ENCODE measurements at regions not wholly inside any gene's neighbourhood (a gene's known extent, or its start where the extent isn't known, plus 50 kb on each side); places are given as distances from the start of the nearest gene placed in this dataset.

GRCh38 chr2:117409443-117409842 is 405.0 kb upstream of the DDX18 start:
- no peak for TF ChIP-seq CTCF (IDR thresholded peaks at IDR 0.05; ENCODE audit: low read depth, low read length, missing control alignments)
- no peak for DNase-seq (ENCODE audit: extremely low read depth, low read depth)
- no peak overlapping the region for H3K4me3 ChIP-seq (replicated peaks; ENCODE audit: low read depth, low read length)

GRCh38 chr2:117411983-117412382 is 402.5 kb upstream of the DDX18 start:
- no peak overlapping the region for H3K4me3 ChIP-seq (replicated peaks; ENCODE audit: low read depth, low read length)
- no peak for DNase-seq (ENCODE audit: extremely low read depth, low read depth)
- no peak for TF ChIP-seq CTCF (IDR thresholded peaks at IDR 0.05; ENCODE audit: low read depth, low read length, missing control alignments)

- no peak overlapping the region for H3K4me3 ChIP-seq (replicated peaks; ENCODE audit: low read depth, low read length)
- TF ChIP-seq CTCF (IDR thresholded peaks at IDR 0.05; ENCODE audit: low read depth, low read length, missing control alignments) = no peak
- no peak for DNase-seq (ENCODE audit: extremely low read depth, low read depth)
Measured at GRCh38 chr2:117432746-117433145, 381.7 kb upstream of the DDX18 start.

GRCh38 chr2:117436697-117437096 is 377.8 kb upstream of the DDX18 start:
- TF ChIP-seq CTCF (IDR thresholded peaks at IDR 0.05; ENCODE audit: low read depth, low read length, missing control alignments) = no peak
- no peak overlapping the region for H3K4me3 ChIP-seq (replicated peaks; ENCODE audit: low read depth, low read length)
- no peak for DNase-seq (ENCODE audit: extremely low read depth, low read depth)

GRCh38 chr2:117470311-117471095 is 344.0 kb upstream of the DDX18 start:
- TF ChIP-seq CTCF (IDR thresholded peaks at IDR 0.05; ENCODE audit: low read depth, low read length, missing control alignments) = peak; percentile 26
- H3K4me3 ChIP-seq (replicated peaks; ENCODE audit: low read depth, low read length) = no peak overlapping the region
- peak; percentile 6 for DNase-seq (ENCODE audit: extremely low read depth, low read depth)

GRCh38 chr2:117481608-117482007 is 332.9 kb upstream of the DDX18 start:
- no peak overlapping the region for H3K4me3 ChIP-seq (replicated peaks; ENCODE audit: low read depth, low read length)
- TF ChIP-seq CTCF (IDR thresholded peaks at IDR 0.05; ENCODE audit: low read depth, low read length, missing control alignments) = no peak
- no peak for DNase-seq (ENCODE audit: extremely low read depth, low read depth)

GRCh38 chr2:117485588-117485987 is 328.9 kb upstream of the DDX18 start:
- DNase-seq (ENCODE audit: extremely low read depth, low read depth) = no peak
- no peak for TF ChIP-seq CTCF (IDR thresholded peaks at IDR 0.05; ENCODE audit: low read depth, low read length, missing control alignments)
- no peak overlapping the region for H3K4me3 ChIP-seq (replicated peaks; ENCODE audit: low read depth, low read length)
